CD14-positive monocyte (primary cell): ENCODE measurements at regions not wholly inside any gene's neighbourhood (a gene's known extent, or its start where the extent isn't known, plus 50 kb on each side); places are given as distances from the start of the nearest gene placed in this dataset.
"Not testable (repeated sequence)": the region's sequence is repeated elsewhere in the genome, so short reads cannot be mapped to it uniquely, and the experiment has no call there.

ENCODE experiments used
- DNase-seq, 3 donors: peaks; one replicate each; pipeline ENCODE4 v3.0.0-alpha.2; 2011 to 2022
- H2AFZ ChIP-seq: 2 replicates; pipeline ENCODE4 v1.6.0; 2012; ENCODE audit warnings: mild to moderate bottlenecking, low read depth, low read length, inconsistent platforms; ENCODE audit not compliant: insufficient read depth, poor library complexity, severe bottlenecking
- H3K27ac ChIP-seq, 2 donors: 1 replicate in 1 of 2; 2 replicates in 1 of 2; pipeline ENCODE4 v1.5.1; 2012 to 2013; ENCODE audit warnings: low read length in 2 of 2, control low read depth in 1 of 2, inconsistent platforms in 1 of 2, low read depth in 1 of 2, mild to moderate bottlenecking in 1 of 2
- H3K27me3 ChIP-seq, 2 donors: one replicate each; pipeline versions ENCODE4 v1.6.0 to v1.6.1; 2011 to 2013; ENCODE audit warnings: low read length in 2 of 2; ENCODE audit not compliant: control insufficient read depth in 2 of 2, insufficient read depth in 2 of 2
- H3K36me3 ChIP-seq, 2 donors: replicated peaks in 1 of 2; 1 replicate in 1 of 2; 2 replicates in 1 of 2; pipeline versions ENCODE4 v1.5.1 to v1.6.1; 2012 to 2013; ENCODE audit warnings: low read length in 2 of 2, control low read depth in 1 of 2, inconsistent platforms in 1 of 2, mild to moderate bottlenecking in 1 of 2; ENCODE audit not compliant: insufficient read depth in 2 of 2, control insufficient read depth in 1 of 2
- H3K4me1 ChIP-seq, 2 donors: 1 replicate in 1 of 2; 2 replicates in 1 of 2; pipeline versions ENCODE4 v1.5.1 to v1.6.1; 2012 to 2013; ENCODE audit warnings: low read length in 2 of 2, control low read depth in 1 of 2, inconsistent platforms in 1 of 2, mild to moderate bottlenecking in 1 of 2, moderate library complexity in 1 of 2; ENCODE audit not compliant: insufficient read depth in 2 of 2, control insufficient read depth in 1 of 2
- H3K4me2 ChIP-seq: replicated peaks from 2 replicates; pipeline ENCODE3; 2012; ENCODE audit warnings: low read length, moderate library complexity, mild to moderate bottlenecking; ENCODE audit not compliant: poor library complexity, severe bottlenecking; ENCODE audit errors: extremely low read depth
- H3K4me3 ChIP-seq, 3 experiments: fragments of 200-600 bp in 1 of 3; sonication (generic) in 1 of 3; replicated peaks in 1 of 3; 1 replicate in 2 of 3; 2 replicates in 1 of 3; pipeline ENCODE4 v1.5.1; 2011 to 2013; ENCODE audit warnings: low read length in 3 of 3, mild to moderate bottlenecking in 3 of 3, control low read depth in 2 of 3, low read depth in 2 of 3, inconsistent platforms in 1 of 3, moderate library complexity in 1 of 3
- H3K79me2 ChIP-seq: 2 replicates; pipeline ENCODE4 v1.6.0; 2012; ENCODE audit warnings: mild to moderate bottlenecking, control low read depth, inconsistent platforms, low read length, moderate library complexity; ENCODE audit not compliant: insufficient read depth
- H3K9ac ChIP-seq: 2 replicates; pipeline ENCODE4 v1.6.0; 2017; ENCODE audit warnings: low read length, mild to moderate bottlenecking; ENCODE audit not compliant: insufficient read depth, poor library complexity, severe bottlenecking
- H3K9me3 ChIP-seq, 2 donors: replicated peaks in 1 of 2; 1 replicate in 1 of 2; 2 replicates in 1 of 2; pipeline versions ENCODE4 v1.5.1 to v1.6.1; 2012 to 2013; ENCODE audit warnings: low read length in 2 of 2, control low read depth in 1 of 2; ENCODE audit not compliant: control insufficient read depth in 1 of 2, insufficient read depth in 1 of 2
- H4K20me1 ChIP-seq: 2 replicates; pipeline ENCODE4 v1.6.0; 2012; ENCODE audit warnings: mild to moderate bottlenecking, low read length, control low read depth, moderate library complexity; ENCODE audit not compliant: insufficient read depth
- H3K27ac Mint-ChIP-seq, 7 donors: one replicate each; pipeline ENCODE4 v1.8.0; 2020; ENCODE audit warnings: mild to moderate bottlenecking in 7 of 7, mixed read lengths in 7 of 7, moderate library complexity in 6 of 7, inconsistent platforms in 2 of 7
- H3K27me3 Mint-ChIP-seq, 3 donors: one replicate each; pipeline ENCODE4 v1.8.0; 2021 to 2022; ENCODE audit warnings: low read depth in 3 of 3, mild to moderate bottlenecking in 3 of 3, mixed read lengths in 3 of 3, moderate library complexity in 3 of 3, inconsistent platforms in 1 of 3
- H3K36me3 Mint-ChIP-seq, 2 donors: one replicate each; pipeline ENCODE4 v1.8.0; 2020; ENCODE audit warnings: mixed read lengths in 2 of 2, inconsistent platforms in 1 of 2, mild to moderate bottlenecking in 1 of 2
- H3K4me1 Mint-ChIP-seq: one replicate; pipeline ENCODE4 v1.8.0; 2020; ENCODE audit warnings: mild to moderate bottlenecking, mixed read lengths
- H3K4me3 Mint-ChIP-seq, 2 donors: one replicate each; pipeline ENCODE4 v1.8.0; 2020; ENCODE audit warnings: mild to moderate bottlenecking in 2 of 2, mixed read lengths in 2 of 2, moderate library complexity in 1 of 2
- H3K9me3 Mint-ChIP-seq, 7 donors: one replicate each; pipeline ENCODE4 v1.8.0; 2020 to 2022; ENCODE audit warnings: mixed read lengths in 7 of 7, mild to moderate bottlenecking in 6 of 7, moderate library complexity in 6 of 7, inconsistent platforms in 2 of 7
- CTCF ChIP-seq: fragments of 200-600 bp; IDR thresholded peaks from one replicate; pipeline ENCODE4 v1.8.0; 2022; ENCODE audit warnings: antibody characterized with exemption, mild to moderate bottlenecking
- WGBS: methylation state at CpG from one replicate; pipeline ENCODE4 v1.1.5; 2013; ENCODE audit warnings: missing lambda C conversion rate; ENCODE audit not compliant: insufficient coverage; 5-methylcytosine and 5-hydroxymethylcytosine counted together
- intact Hi-C, 2 donors: fragments of 100-400 bp; cut with micrococcal nuclease; formaldehyde crosslinking; loops; one replicate each; pipeline versions ENCODE4 v1.15.0 to v1.15.1; 2023

- Mint-ChIP-seq H3K9me3 (peaks cover 0 to 3% (median 2%) of the 10 kb centered on the region in 7 donors), H3K27ac (no peak overlapping the region), H3K36me3 (no peaks in the 10 kb centered on the region)
These were observed 147.9 kb upstream of the PKP2 start for GRCh38 chr12:33044447-33044846.

GRCh38 chr12:33041562-33041961 lies 145.0 kb upstream of the PKP2 start:
- Histone ChIP-seq H3K4me3 (no peak overlapping the region), H3K36me3 (no peaks in the 10 kb centered on the region), H4K20me1 (no peaks in the 10 kb centered on the region), H3K27ac (no peak overlapping the region), H3K79me2 (no peaks in the 10 kb centered on the region), H3K9me3 (peaks cover 4 to 5% of the 10 kb centered on the region in 2 donors), H3K27me3 (no peaks in the 10 kb centered on the region), H2AFZ (no peak overlapping the region), H3K4me2 (no peak overlapping the region), H3K9ac (no peak overlapping the region), H3K4me1 (no peaks in the 10 kb centered on the region)
- TF ChIP-seq CTCF = no peak
- no CpG with 5 or more reads among the region's 3 CpGs for WGBS
- H3K9me3 Mint-ChIP-seq = peaks cover 1 to 8% (median 4%) of the 10 kb centered on the region in 7 donors
- H3K36me3 Mint-ChIP-seq = no peaks in the 10 kb centered on the region
- peaks cover 0 to 2% (median 0%) of the 10 kb centered on the region in 3 donors for H3K27me3 Mint-ChIP-seq
- no peak for DNase-seq
- H3K27ac Mint-ChIP-seq = no peak overlapping the region
- intact Hi-C loops = no loop called here
- H3K4me1 Mint-ChIP-seq = no peaks in the 10 kb centered on the region
- H3K4me3 Mint-ChIP-seq = no peak overlapping the region

More at GRCh38 chr12:33044447-33044846, 147.9 kb upstream of the PKP2 start:
- H3K27me3 ChIP-seq = no peaks in the 10 kb centered on the region
- no peaks in the 10 kb centered on the region for H3K4me1 Mint-ChIP-seq
- no peaks in the 10 kb centered on the region for H3K36me3 ChIP-seq
- H3K4me2 ChIP-seq = no peak overlapping the region
- H3K9me3 ChIP-seq = peaks cover 4% of the 10 kb centered on the region in 2 donors
- H4K20me1 ChIP-seq = no peaks in the 10 kb centered on the region
- no peak overlapping the region for H3K9ac ChIP-seq
- H3K79me2 ChIP-seq = no peaks in the 10 kb centered on the region
- H3K4me3 ChIP-seq = no peak overlapping the region
- intact Hi-C loops = no loop called here
- TF ChIP-seq CTCF = no peak
- H3K4me1 ChIP-seq = no peaks in the 10 kb centered on the region
- WGBS = no CpG with 5 or more reads among the region's 3 CpGs
- no peak overlapping the region for H2AFZ ChIP-seq
- DNase-seq = no peak
- no peak overlapping the region for H3K27ac ChIP-seq
- H3K27me3 Mint-ChIP-seq = peaks cover 0 to 4% (median 1%) of the 10 kb centered on the region in 3 donors
- no peak overlapping the region for H3K4me3 Mint-ChIP-seq

- H3K4me3 ChIP-seq, H3K9ac ChIP-seq, H3K4me1 ChIP-seq, H4K20me1 ChIP-seq, H3K27me3 ChIP-seq, H3K27me3 Mint-ChIP-seq, DNase-seq, H3K27ac Mint-ChIP-seq, intact Hi-C loops, H3K4me1 Mint-ChIP-seq, H3K27ac ChIP-seq, H3K4me2 ChIP-seq, H3K36me3 Mint-ChIP-seq, H3K4me3 Mint-ChIP-seq, H2AFZ ChIP-seq, H3K36me3 ChIP-seq, H3K79me2 ChIP-seq: not testable (repeated sequence)
- WGBS = 97% methylated on average over 18 of the region's 19 CpGs
- H3K9me3 Mint-ChIP-seq = peaks cover 12 to 34% (median 33%) of the 10 kb centered on the region in 7 donors
- peaks cover 14 to 26% of the 10 kb centered on the region in 2 donors for H3K9me3 ChIP-seq
These were observed 137.4 kb upstream of the PKP2 start for GRCh38 chr12:33033999-33034398.
